Peyer's patch (tissue), 4 donors: ENCODE measurements at regions not wholly inside any gene's neighbourhood (a gene's known extent, or its start where the extent isn't known, plus 50 kb on each side); places are given as distances from the start of the nearest gene placed in this dataset.

Source experiments
- POLR2A ChIP-seq, 2 donors: fragments of 450-650 bp; IDR thresholded peaks; one replicate each; pipeline ENCODE4 v1.5.1; 2017; ENCODE audit warnings: antibody characterized with exemption in 2 of 2, mild to moderate bottlenecking in 2 of 2, moderate library complexity in 2 of 2
- TF ChIP-seq, protein P1 (sequence below), 6 experiments: fragments of 450-650 bp in 4 of 6; fragments of 200-600 bp in 2 of 6; sonication (generic) in 1 of 6; IDR thresholded peaks; one replicate each; pipeline ENCODE4 v1.5.1; 2017 to 2019; ENCODE audit warnings: antibody characterized with exemption in 6 of 6, mild to moderate bottlenecking in 3 of 6, moderate library complexity in 1 of 6

DNA sequence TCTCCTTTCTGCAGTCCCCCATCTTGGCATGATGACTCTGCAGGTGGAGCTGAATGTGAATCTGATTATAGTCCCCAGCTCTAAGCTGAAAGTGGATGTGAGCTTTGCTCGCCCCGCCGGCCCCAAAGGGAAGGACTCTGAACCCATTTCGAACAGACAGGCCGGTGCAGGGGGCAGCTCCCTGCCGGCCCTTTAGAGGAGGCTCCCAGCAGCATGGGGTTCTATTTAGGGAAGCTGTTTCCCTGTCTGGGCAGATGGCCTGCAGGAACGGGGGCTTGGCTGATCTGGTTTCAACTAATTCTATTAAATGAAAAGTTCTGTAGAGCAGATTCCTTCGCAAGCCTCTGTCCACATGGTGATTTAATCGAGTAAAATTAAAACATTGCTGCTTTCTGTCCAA lies 104.8 kb upstream of the MSX1 start:
- TF ChIP-seq, protein P1, sequence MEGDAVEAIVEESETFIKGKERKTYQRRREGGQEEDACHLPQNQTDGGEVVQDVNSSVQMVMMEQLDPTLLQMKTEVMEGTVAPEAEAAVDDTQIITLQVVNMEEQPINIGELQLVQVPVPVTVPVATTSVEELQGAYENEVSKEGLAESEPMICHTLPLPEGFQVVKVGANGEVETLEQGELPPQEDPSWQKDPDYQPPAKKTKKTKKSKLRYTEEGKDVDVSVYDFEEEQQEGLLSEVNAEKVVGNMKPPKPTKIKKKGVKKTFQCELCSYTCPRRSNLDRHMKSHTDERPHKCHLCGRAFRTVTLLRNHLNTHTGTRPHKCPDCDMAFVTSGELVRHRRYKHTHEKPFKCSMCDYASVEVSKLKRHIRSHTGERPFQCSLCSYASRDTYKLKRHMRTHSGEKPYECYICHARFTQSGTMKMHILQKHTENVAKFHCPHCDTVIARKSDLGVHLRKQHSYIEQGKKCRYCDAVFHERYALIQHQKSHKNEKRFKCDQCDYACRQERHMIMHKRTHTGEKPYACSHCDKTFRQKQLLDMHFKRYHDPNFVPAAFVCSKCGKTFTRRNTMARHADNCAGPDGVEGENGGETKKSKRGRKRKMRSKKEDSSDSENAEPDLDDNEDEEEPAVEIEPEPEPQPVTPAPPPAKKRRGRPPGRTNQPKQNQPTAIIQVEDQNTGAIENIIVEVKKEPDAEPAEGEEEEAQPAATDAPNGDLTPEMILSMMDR (IDR thresholded peaks at IDR 0.05): no peak
- no peak for TF ChIP-seq POLR2A (IDR thresholded peaks at IDR 0.05)
